ENCODE measurements at regions not wholly inside any gene's neighbourhood (a gene's known extent, or its start where the extent isn't known, plus 50 kb on each side); places are given as distances from the start of the nearest gene placed in this dataset.

DNA sequence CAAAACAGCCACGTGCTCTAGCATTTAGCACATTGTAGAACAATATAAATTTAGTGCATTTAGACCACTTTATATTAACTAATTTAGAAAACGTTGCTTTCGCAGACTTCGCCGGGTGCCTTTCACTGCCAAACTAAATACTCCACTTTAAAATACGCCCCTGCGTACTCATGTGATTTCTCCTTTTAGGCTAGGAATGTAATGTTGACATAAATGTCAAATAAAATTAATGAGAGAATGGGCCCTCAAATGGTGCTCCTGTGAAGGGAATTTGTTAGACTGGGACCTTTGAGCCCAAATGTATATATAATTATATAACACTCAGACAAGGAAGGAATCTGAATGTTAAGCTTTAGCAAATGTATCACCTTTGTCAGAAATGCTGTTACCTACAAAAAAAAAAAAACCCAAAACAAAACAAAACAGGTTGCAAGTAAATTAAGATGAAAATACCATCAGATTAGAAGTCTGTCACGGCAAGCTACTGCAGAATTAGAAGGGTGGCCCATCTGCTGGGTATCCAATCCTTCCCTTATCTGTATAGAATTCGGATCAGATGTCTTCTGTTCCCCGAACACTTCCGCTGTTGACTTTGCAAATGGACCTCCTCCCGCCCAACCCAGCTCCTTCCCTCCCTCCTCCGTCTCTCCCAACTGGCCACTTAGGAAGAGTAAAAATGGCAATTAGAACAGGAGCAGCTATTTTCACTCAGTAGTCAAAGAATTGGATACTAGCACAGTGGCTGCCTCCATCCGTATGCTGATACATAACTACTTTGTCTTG, 159.3 kb upstream of the FOXN3 start:
- Histone ChIP-seq H3K4me3 (no peak overlapping the region), H3K9me3 (no peaks in the 10 kb centered on the region), H3K4me1 (peaks cover 0 to 45% of the 10 kb centered on the region in 2 donors), H3K36me3 (no peaks in the 10 kb centered on the region), H3K27me3 (no peaks in the 10 kb centered on the region), H3K27ac (no peak overlapping the region)
- DNase-seq (ENCODE audit: low spot score): no peak
- TF ChIP-seq, protein P1, sequence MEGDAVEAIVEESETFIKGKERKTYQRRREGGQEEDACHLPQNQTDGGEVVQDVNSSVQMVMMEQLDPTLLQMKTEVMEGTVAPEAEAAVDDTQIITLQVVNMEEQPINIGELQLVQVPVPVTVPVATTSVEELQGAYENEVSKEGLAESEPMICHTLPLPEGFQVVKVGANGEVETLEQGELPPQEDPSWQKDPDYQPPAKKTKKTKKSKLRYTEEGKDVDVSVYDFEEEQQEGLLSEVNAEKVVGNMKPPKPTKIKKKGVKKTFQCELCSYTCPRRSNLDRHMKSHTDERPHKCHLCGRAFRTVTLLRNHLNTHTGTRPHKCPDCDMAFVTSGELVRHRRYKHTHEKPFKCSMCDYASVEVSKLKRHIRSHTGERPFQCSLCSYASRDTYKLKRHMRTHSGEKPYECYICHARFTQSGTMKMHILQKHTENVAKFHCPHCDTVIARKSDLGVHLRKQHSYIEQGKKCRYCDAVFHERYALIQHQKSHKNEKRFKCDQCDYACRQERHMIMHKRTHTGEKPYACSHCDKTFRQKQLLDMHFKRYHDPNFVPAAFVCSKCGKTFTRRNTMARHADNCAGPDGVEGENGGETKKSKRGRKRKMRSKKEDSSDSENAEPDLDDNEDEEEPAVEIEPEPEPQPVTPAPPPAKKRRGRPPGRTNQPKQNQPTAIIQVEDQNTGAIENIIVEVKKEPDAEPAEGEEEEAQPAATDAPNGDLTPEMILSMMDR (IDR thresholded peaks at IDR 0.05): no peak

GRCh38 chr14:89575386-89576061, 158.5 kb upstream of the FOXN3 start:
- Histone ChIP-seq H3K4me3 (no peak overlapping the region), H3K9me3 (no peaks in the 10 kb centered on the region), H3K4me1 (peaks cover 0 to 45% of the 10 kb centered on the region in 2 donors), H3K27ac (no peak overlapping the region), H3K36me3 (no peaks in the 10 kb centered on the region), H3K27me3 (no peaks in the 10 kb centered on the region)
- TF ChIP-seq, protein P1 (IDR thresholded peaks at IDR 0.05): no peak
- no peak for DNase-seq (ENCODE audit: low spot score)

DNA sequence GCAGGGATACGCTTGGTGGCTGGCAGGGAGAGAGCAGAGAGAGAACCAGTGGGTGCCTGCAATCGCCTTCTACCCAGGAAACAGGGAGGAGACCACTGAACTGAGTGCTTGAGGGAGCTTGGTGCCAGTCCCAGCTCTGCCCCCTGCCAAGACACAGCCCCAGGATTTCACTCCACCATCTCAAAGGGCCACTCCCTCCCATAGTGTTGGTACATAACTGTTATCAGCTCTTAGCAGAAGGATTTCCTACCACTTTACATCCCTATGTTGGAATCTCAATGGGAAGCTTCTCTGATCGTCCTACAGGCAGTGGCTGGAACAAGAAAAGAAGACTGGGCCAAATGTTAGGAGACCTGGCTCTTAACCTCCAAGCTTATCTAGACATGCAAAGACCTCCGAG, 157.4 kb upstream of the FOXN3 start:
- H3K36me3 ChIP-seq: no peaks in the 10 kb centered on the region
- TF ChIP-seq, protein P1 (IDR thresholded peaks at IDR 0.05): no peak
- H3K27ac ChIP-seq: no peak overlapping the region
- H3K27me3 ChIP-seq: no peaks in the 10 kb centered on the region
- no peak overlapping the region for H3K4me3 ChIP-seq
- no peak for DNase-seq (ENCODE audit: low spot score)
- H3K9me3 ChIP-seq: no peaks in the 10 kb centered on the region
- peaks cover 0 to 47% of the 10 kb centered on the region in 2 donors for H3K4me1 ChIP-seq

DNA sequence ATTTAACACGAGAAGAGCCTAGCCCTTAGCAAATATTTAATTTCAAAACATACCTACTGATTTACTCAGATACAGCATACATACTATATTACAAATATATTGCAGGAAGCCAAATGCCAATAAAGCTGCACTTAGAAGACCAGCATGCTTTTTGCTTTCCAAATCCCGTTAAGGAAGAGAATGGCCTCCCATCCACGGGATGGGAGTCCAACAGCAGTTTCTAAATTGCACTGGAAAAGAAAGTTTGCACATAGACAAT, 156.3 kb upstream of the FOXN3 start:
- Histone ChIP-seq H3K4me3 (no peak overlapping the region), H3K36me3 (no peaks in the 10 kb centered on the region), H3K4me1 (peaks cover 0 to 50% of the 10 kb centered on the region in 2 donors), H3K9me3 (no peaks in the 10 kb centered on the region), H3K27me3 (no peaks in the 10 kb centered on the region), H3K27ac (no peak overlapping the region)
- TF ChIP-seq, protein P1 (IDR thresholded peaks at IDR 0.05): no peak
- no peak for DNase-seq (ENCODE audit: low spot score)

GRCh38 chr14:89572596-89573398, 155.8 kb upstream of the FOXN3 start:
- Histone ChIP-seq H3K9me3 (no peaks in the 10 kb centered on the region), H3K36me3 (no peaks in the 10 kb centered on the region), H3K4me3 (no peak overlapping the region), H3K27ac (peak overlapping the region; percentile 17 to 41), H3K4me1 (peaks cover 0 to 50% of the 10 kb centered on the region in 2 donors), H3K27me3 (no peaks in the 10 kb centered on the region)
- DNase-seq (ENCODE audit: low spot score): no peak
- TF ChIP-seq, protein P1 (IDR thresholded peaks at IDR 0.05): no peak
